Activated T-helper 1 cell treated with anti-CD3 and anti-CD28 coated beads, Interleukin-12 subunit alpha, Interleukin-12 subunit beta, Interleukin-2, Interleukin-4 antibody, amounts not matched to agents 30 ng/mL and 10 ng/mL and 1 ng/mL, durations not matched to agents 14 hours and 24 hours and 36 hours (primary cell): ENCODE measurements at regions not wholly inside any gene's neighbourhood (a gene's known extent, or its start where the extent isn't known, plus 50 kb on each side); places are given as distances from the start of the nearest gene placed in this dataset.

Experiments used
- DNase-seq: peaks from one replicate; pipeline ENCODE4 v3.0.0; 2021; ENCODE audit warnings: low spot score
- H3K27ac Mint-ChIP-seq: one replicate; pipeline ENCODE4 v1.8.0; 2021; ENCODE audit warnings: mild to moderate bottlenecking, mixed read lengths
- H3K27me3 Mint-ChIP-seq: one replicate; pipeline ENCODE4 v1.8.0; 2022; ENCODE audit warnings: mild to moderate bottlenecking, moderate library complexity, mixed read lengths; ENCODE audit not compliant: insufficient read depth
- H3K36me3 Mint-ChIP-seq: one replicate; pipeline ENCODE4 v1.8.0; 2021; ENCODE audit warnings: low read depth, mixed read lengths
- H3K4me1 Mint-ChIP-seq: one replicate; pipeline ENCODE4 v1.8.0; 2021; ENCODE audit warnings: low read depth, mixed read lengths
- H3K4me3 Mint-ChIP-seq: one replicate; pipeline ENCODE4 v1.8.0; 2021; ENCODE audit warnings: mild to moderate bottlenecking, moderate library complexity, mixed read lengths
- H3K9me3 Mint-ChIP-seq: one replicate; pipeline ENCODE4 v1.8.0; 2021; ENCODE audit warnings: mixed read lengths
- intact Hi-C: fragments of 100-400 bp; cut with micrococcal nuclease; formaldehyde crosslinking; loops from one replicate; pipeline ENCODE4 v1.15.1; 2024

GRCh38 chr11:112753706-112754105 lies 207.5 kb upstream of the NCAM1 start:
- DNase-seq: no peak
- intact Hi-C loops: no loop called here
- Mint-ChIP-seq H3K4me3 (no peak overlapping the region), H3K9me3 (no peaks in the 10 kb centered on the region), H3K27ac (no peak overlapping the region), H3K27me3 (peaks cover 8% of the 10 kb centered on the region), H3K4me1 (no peaks in the 10 kb centered on the region), H3K36me3 (no peaks in the 10 kb centered on the region)

DNA sequence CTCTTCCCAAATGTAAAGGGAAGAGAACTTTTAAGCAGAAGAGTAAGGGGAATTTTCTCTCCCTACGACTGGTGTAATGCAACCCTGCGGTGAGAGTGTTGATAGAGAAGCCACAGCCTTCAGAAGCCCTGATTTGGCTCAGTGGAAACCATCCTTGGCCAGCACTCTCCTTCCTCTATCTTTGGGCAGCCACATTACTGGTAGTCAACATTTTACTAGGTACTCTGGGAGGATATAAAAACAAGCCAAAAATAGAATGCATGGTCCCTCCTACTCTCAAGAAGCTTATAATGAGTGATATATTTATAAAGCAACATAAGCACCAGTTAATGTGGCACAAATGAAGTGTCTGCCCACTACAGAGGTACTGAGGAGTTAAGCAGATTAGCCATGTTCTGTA lies 201.8 kb upstream of the NCAM1 start:
- H3K4me3 Mint-ChIP-seq: no peak overlapping the region
- H3K36me3 Mint-ChIP-seq: no peaks in the 10 kb centered on the region
- H3K27ac Mint-ChIP-seq: no peak overlapping the region
- no peak for DNase-seq
- intact Hi-C loops: no loop called here
- no peaks in the 10 kb centered on the region for H3K4me1 Mint-ChIP-seq
- no peaks in the 10 kb centered on the region for H3K9me3 Mint-ChIP-seq
- peaks cover 10% of the 10 kb centered on the region for H3K27me3 Mint-ChIP-seq

- H3K4me1 Mint-ChIP-seq: no peaks in the 10 kb centered on the region
- H3K9me3 Mint-ChIP-seq: no peaks in the 10 kb centered on the region
- no peak overlapping the region for H3K27ac Mint-ChIP-seq
- intact Hi-C loops: no loop called here
- DNase-seq: no peak
- H3K27me3 Mint-ChIP-seq: peaks cover 8% of the 10 kb centered on the region
- H3K4me3 Mint-ChIP-seq: no peak overlapping the region
- no peaks in the 10 kb centered on the region for H3K36me3 Mint-ChIP-seq
These were observed 200.7 kb upstream of the NCAM1 start for GRCh38 chr11:112760396-112761059.

DNA sequence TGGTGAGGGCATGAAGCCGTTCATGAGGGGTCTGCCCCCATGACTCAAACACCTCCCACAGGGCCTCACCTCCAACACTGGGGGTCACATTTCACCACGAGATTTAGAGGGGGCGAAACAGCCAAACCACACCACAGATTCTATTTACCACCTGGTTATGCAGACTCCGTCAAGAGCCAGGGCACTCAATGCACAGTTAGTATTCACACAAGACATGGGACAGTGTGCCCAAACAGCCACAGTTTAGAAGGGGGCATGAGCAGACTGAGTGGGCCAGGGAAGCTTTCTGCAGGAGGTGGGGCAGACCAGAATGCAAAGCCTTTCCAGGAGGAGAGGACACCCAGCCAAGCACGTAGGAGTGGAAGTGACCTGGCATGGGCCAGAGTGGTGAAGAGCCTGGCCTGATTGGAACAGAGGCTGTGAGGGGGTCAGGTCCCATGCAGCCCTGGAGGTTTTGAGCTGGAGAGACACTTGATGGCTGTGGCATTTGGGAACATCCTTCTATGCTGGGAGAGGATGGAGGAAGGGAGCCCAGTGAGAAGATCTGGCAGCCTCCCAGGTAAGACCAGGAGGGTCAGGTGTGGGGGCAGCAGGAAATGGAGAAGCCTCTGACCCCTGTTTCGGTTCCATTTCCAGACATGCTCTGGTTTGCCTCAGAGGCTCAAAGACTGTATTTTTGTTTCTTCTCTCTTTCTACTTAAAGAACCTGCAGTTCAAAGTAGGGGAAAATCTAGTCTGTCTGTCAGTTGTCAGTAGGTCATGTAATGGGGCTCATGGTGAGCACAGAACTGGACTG lies 199.1 kb upstream of the NCAM1 start:
- Mint-ChIP-seq H3K27me3 (peaks cover 8% of the 10 kb centered on the region), H3K9me3 (no peaks in the 10 kb centered on the region), H3K4me1 (no peaks in the 10 kb centered on the region), H3K4me3 (no peak overlapping the region), H3K36me3 (no peaks in the 10 kb centered on the region), H3K27ac (no peak overlapping the region)
- intact Hi-C loops: no loop called here
- DNase-seq: no peak

- intact Hi-C loops: no loop called here
- H3K4me1 Mint-ChIP-seq: no peaks in the 10 kb centered on the region
These were observed 198.5 kb upstream of the NCAM1 start for GRCh38 chr11:112762707-112763090.

DNA sequence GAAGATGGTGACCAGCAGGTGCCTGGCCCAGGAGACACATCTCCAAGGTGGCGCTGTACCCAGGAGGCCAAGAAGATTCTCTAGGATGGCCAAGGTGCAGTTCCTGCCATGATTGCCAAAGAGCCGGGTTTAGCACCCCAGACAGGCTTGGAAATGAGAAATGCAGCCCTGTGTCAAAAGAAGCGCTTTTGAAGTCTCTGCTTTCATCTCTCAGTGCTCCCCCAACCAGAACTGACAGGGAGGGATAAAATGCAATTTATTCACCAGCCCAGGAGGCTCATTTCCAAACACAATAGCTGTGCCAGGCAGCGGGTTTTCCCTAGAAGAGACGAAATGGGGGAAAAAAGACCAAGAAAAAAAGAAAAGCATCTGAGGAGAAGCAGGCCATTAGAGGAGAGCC lies 195.9 kb upstream of the NCAM1 start:
- H3K4me1 Mint-ChIP-seq: no peaks in the 10 kb centered on the region
- no peaks in the 10 kb centered on the region for H3K9me3 Mint-ChIP-seq
- no peak overlapping the region for H3K27ac Mint-ChIP-seq
- intact Hi-C loops: no loop called here
- no peak overlapping the region for H3K4me3 Mint-ChIP-seq
- H3K27me3 Mint-ChIP-seq: peaks cover 2% of the 10 kb centered on the region
- H3K36me3 Mint-ChIP-seq: no peaks in the 10 kb centered on the region
- no peak for DNase-seq

More at GRCh38 chr11:112762707-112763090, 198.5 kb upstream of the NCAM1 start:
- H3K4me3 Mint-ChIP-seq: no peak overlapping the region
- H3K36me3 Mint-ChIP-seq: no peaks in the 10 kb centered on the region
- H3K9me3 Mint-ChIP-seq: no peaks in the 10 kb centered on the region
- no peak for DNase-seq
- no peak overlapping the region for H3K27ac Mint-ChIP-seq
- peaks cover 5% of the 10 kb centered on the region for H3K27me3 Mint-ChIP-seq

- no peaks in the 10 kb centered on the region for H3K27me3 Mint-ChIP-seq
- H3K36me3 Mint-ChIP-seq: no peaks in the 10 kb centered on the region
- H3K4me1 Mint-ChIP-seq: no peaks in the 10 kb centered on the region
- no peak for DNase-seq
- no peak overlapping the region for H3K27ac Mint-ChIP-seq
- intact Hi-C loops: no loop called here
- no peaks in the 10 kb centered on the region for H3K9me3 Mint-ChIP-seq
- H3K4me3 Mint-ChIP-seq: no peak overlapping the region
These were observed 192.1 kb upstream of the NCAM1 start for GRCh38 chr11:112769170-112769569.

- no peaks in the 10 kb centered on the region for H3K9me3 Mint-ChIP-seq
- no peaks in the 10 kb centered on the region for H3K36me3 Mint-ChIP-seq
- no peaks in the 10 kb centered on the region for H3K4me1 Mint-ChIP-seq
- H3K27ac Mint-ChIP-seq: no peak overlapping the region
- no peaks in the 10 kb centered on the region for H3K27me3 Mint-ChIP-seq
- intact Hi-C loops: no loop called here
- no peak overlapping the region for H3K4me3 Mint-ChIP-seq
- DNase-seq: no peak
These were observed 191.6 kb upstream of the NCAM1 start for GRCh38 chr11:112769584-112769983.

DNA sequence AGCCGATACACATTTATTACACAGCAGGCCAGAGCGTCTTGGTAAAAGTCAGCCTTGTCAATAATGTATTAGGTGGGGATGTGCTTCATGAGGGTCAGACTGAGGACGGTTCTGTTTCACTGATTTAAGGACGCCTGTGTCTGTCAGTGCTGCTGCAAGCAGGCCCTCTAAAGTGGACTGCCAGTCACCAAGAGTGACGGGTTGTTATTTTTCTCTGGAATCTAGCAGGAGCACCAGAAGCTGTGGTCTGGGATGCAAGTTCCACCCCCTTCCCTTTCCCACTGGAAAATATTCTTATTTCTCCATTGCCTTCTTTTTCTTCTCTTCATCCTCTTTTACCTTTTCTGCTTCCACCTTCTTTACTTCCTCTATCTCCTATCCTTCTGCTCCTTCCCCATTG lies 191.2 kb upstream of the NCAM1 start:
- H3K4me3 Mint-ChIP-seq: no peak overlapping the region
- no peaks in the 10 kb centered on the region for H3K36me3 Mint-ChIP-seq
- no peaks in the 10 kb centered on the region for H3K27me3 Mint-ChIP-seq
- H3K9me3 Mint-ChIP-seq: no peaks in the 10 kb centered on the region
- no peaks in the 10 kb centered on the region for H3K4me1 Mint-ChIP-seq
- DNase-seq: no peak
- no peak overlapping the region for H3K27ac Mint-ChIP-seq
- intact Hi-C loops: no loop called here

DNA sequence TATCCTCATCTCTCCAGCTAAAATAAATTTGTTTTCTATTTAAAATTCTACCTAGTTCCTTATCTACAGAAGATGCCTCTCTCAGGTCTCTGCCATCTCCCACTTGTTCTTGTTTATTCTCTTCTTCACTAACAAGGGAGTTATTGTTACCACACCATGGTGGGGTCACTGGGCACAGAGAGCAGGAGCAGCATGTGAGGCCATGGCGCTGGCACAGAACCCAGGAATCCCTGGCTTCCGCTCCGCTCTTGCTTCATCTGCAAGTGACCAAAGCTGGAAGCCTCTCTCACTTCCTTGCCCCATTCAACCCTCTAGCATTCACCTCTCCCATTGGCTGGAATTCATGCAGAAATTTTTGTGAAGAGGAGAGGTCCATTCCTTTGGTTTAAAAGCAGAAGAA lies 190.7 kb upstream of the NCAM1 start:
- no peaks in the 10 kb centered on the region for H3K9me3 Mint-ChIP-seq
- H3K4me3 Mint-ChIP-seq: no peak overlapping the region
- H3K27ac Mint-ChIP-seq: no peak overlapping the region
- DNase-seq: no peak
- H3K36me3 Mint-ChIP-seq: no peaks in the 10 kb centered on the region
- H3K4me1 Mint-ChIP-seq: no peaks in the 10 kb centered on the region
- intact Hi-C loops: no loop called here
- H3K27me3 Mint-ChIP-seq: no peaks in the 10 kb centered on the region

GRCh38 chr11:112771851-112772250 lies 189.4 kb upstream of the NCAM1 start:
- DNase-seq: no peak
- Mint-ChIP-seq H3K27me3 (no peaks in the 10 kb centered on the region), H3K4me1 (no peaks in the 10 kb centered on the region), H3K4me3 (no peak overlapping the region), H3K36me3 (no peaks in the 10 kb centered on the region), H3K9me3 (no peaks in the 10 kb centered on the region), H3K27ac (no peak overlapping the region)
- intact Hi-C loops: no loop called here

- DNase-seq: no peak
- H3K4me1 Mint-ChIP-seq: no peaks in the 10 kb centered on the region
- no peaks in the 10 kb centered on the region for H3K27me3 Mint-ChIP-seq
- intact Hi-C loops: no loop called here
- no peak overlapping the region for H3K4me3 Mint-ChIP-seq
- H3K36me3 Mint-ChIP-seq: no peaks in the 10 kb centered on the region
- no peak overlapping the region for H3K27ac Mint-ChIP-seq
- H3K9me3 Mint-ChIP-seq: no peaks in the 10 kb centered on the region
These were observed 188.0 kb upstream of the NCAM1 start for GRCh38 chr11:112773264-112773663.

- no peaks in the 10 kb centered on the region for H3K9me3 Mint-ChIP-seq
- no peak for DNase-seq
- H3K4me3 Mint-ChIP-seq: no peak overlapping the region
- H3K27ac Mint-ChIP-seq: no peak overlapping the region
- H3K36me3 Mint-ChIP-seq: no peaks in the 10 kb centered on the region
- intact Hi-C loops: no loop called here
- no peaks in the 10 kb centered on the region for H3K27me3 Mint-ChIP-seq
- H3K4me1 Mint-ChIP-seq: no peaks in the 10 kb centered on the region
These were observed 184.4 kb upstream of the NCAM1 start for GRCh38 chr11:112776834-112777233.
